Glutamatergic neuron (in vitro differentiated cells): ENCODE measurements at regions not wholly inside any gene's neighbourhood (a gene's known extent, or its start where the extent isn't known, plus 50 kb on each side); places are given as distances from the start of the nearest gene placed in this dataset.

Source experiments
- DNase-seq: peaks from one replicate; pipeline ENCODE4 v3.0.0; 2022
- H3K27ac Mint-ChIP-seq: one replicate; pipeline ENCODE4 v1.8.0; 2020; ENCODE audit warnings: mild to moderate bottlenecking, mixed read lengths, inconsistent platforms; ENCODE audit not compliant: unreplicated experiment
- H3K27me3 Mint-ChIP-seq: one replicate; pipeline ENCODE4 v1.8.0; 2020; ENCODE audit warnings: mild to moderate bottlenecking, moderate library complexity, mixed read lengths, inconsistent platforms; ENCODE audit not compliant: unreplicated experiment
- H3K36me3 Mint-ChIP-seq: one replicate; pipeline ENCODE4 v1.8.0; 2020; ENCODE audit warnings: mild to moderate bottlenecking, mixed read lengths, inconsistent platforms; ENCODE audit not compliant: unreplicated experiment
- H3K4me1 Mint-ChIP-seq: one replicate; pipeline ENCODE4 v1.8.0; 2020; ENCODE audit warnings: mild to moderate bottlenecking, low read depth, mixed read lengths, inconsistent platforms; ENCODE audit not compliant: unreplicated experiment
- H3K4me3 Mint-ChIP-seq: one replicate; pipeline ENCODE4 v1.8.0; 2020; ENCODE audit warnings: mild to moderate bottlenecking, mixed read lengths, inconsistent platforms; ENCODE audit not compliant: unreplicated experiment
- H3K9me3 Mint-ChIP-seq: one replicate; pipeline ENCODE4 v1.8.0; 2020; ENCODE audit warnings: mild to moderate bottlenecking, moderate library complexity, mixed read lengths, inconsistent platforms; ENCODE audit not compliant: unreplicated experiment
- TF ChIP-seq, protein P1 (sequence below): fragments of 200-600 bp; sonication (generic); IDR thresholded peaks from one replicate; pipeline ENCODE4 v1.5.0; 2021; ENCODE audit not compliant: partially characterized antibody, unreplicated experiment

DNA sequence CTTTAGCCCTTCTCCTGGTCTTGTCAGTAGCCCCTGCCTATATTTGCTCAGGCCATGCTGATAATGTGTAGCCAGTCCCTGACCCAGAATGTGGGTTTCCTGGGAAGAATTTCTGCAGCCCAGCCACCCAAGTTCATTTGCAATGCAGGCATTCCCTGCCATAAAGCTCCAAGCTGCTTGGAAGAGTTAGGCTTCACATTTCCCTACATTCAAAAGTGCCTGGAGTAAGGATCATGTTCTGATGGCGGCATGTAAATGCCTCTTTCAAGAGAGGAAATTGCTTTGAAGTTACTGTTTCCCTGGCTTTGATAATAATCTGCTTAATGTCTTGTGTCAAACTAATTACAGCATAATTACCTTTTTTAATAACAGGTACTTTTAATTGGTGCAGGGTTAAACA lies 266.1 kb downstream of the MIAT start:
- Mint-ChIP-seq H3K27me3 (peaks cover 2% of the 10 kb centered on the region), H3K36me3 (no peaks in the 10 kb centered on the region), H3K9me3 (no peaks in the 10 kb centered on the region), H3K27ac (no peak overlapping the region), H3K4me3 (no peak overlapping the region), H3K4me1 (peaks cover 2% of the 10 kb centered on the region)
- TF ChIP-seq, protein P1, sequence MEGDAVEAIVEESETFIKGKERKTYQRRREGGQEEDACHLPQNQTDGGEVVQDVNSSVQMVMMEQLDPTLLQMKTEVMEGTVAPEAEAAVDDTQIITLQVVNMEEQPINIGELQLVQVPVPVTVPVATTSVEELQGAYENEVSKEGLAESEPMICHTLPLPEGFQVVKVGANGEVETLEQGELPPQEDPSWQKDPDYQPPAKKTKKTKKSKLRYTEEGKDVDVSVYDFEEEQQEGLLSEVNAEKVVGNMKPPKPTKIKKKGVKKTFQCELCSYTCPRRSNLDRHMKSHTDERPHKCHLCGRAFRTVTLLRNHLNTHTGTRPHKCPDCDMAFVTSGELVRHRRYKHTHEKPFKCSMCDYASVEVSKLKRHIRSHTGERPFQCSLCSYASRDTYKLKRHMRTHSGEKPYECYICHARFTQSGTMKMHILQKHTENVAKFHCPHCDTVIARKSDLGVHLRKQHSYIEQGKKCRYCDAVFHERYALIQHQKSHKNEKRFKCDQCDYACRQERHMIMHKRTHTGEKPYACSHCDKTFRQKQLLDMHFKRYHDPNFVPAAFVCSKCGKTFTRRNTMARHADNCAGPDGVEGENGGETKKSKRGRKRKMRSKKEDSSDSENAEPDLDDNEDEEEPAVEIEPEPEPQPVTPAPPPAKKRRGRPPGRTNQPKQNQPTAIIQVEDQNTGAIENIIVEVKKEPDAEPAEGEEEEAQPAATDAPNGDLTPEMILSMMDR, result no peak
- DNase-seq, result no peak

DNA sequence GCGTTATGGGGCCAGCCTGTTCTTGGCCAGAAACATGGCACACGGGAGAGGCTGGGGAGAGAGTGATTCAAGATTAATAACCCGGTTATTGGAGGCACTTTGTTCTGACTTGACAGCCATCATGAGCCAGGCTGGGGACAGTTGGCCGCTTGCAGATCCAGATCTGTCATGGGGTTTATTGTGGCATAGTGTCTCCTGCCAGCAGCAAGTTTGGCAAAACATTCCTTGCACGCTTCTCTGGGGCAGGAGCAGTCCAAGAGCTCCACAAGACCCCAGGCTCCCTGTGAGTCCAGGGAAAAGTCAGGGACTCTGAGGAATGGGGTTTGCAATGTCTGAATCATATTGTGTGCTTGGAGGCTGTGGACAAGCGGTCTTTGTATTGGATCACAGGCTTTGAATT lies 270.4 kb downstream of the MIAT start:
- Mint-ChIP-seq H3K27me3 (peaks cover 4% of the 10 kb centered on the region), H3K9me3 (no peaks in the 10 kb centered on the region), H3K36me3 (no peaks in the 10 kb centered on the region), H3K27ac (no peak overlapping the region), H3K4me3 (no peak overlapping the region), H3K4me1 (no peaks in the 10 kb centered on the region)
- DNase-seq, result no peak
- TF ChIP-seq, protein P1, result no peak

DNA sequence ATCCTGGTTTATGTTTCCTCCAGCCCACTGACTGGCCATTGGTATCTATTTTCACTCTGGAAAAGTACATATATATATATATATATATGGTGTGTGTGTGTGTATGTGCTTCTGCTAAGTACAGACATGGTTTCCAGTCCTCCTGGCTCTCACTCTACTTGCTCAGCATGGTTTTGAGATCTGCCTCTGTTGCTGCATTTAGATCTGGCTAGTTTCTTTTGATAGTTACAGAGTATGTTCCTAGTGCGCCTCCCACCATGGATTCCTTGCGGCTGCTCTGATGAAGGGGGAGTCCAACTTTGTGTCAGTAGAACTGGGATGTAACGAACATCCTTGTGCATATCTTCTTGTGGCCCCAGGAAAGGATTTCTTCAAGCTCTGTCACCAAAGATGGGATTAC lies 274.1 kb downstream of the MIAT start:
- H3K4me1 Mint-ChIP-seq, result no peaks in the 10 kb centered on the region
- TF ChIP-seq, protein P1, result no peak
- peaks cover 2% of the 10 kb centered on the region for H3K27me3 Mint-ChIP-seq
- no peak overlapping the region for H3K4me3 Mint-ChIP-seq
- no peak for DNase-seq
- no peak overlapping the region for H3K27ac Mint-ChIP-seq
- peaks cover 5% of the 10 kb centered on the region for H3K9me3 Mint-ChIP-seq
- no peaks in the 10 kb centered on the region for H3K36me3 Mint-ChIP-seq

DNA sequence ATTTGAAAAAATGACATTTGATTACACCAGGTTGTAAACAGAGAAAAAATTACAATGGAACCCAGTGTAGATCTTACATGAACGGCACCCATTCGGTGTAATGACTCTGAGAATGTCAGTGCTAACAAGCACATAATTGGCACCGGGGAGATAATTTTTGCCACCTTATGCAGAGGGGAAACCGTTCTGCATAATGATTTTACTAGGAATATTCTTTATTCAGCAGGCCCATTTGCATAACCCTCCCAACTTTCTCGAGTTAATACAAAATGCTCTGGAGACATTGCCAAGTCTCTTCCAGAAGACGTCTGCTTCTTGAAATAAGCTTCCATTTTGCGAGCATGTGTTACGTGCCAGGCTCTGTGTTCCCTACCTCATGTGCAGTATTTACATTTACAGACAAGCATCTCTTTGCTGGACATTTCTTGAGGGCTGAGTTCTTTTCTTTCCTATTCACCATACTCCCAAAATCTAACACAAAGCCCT lies 275.8 kb downstream of the MIAT start:
- TF ChIP-seq, protein P1, result no peak
- no peak for DNase-seq
- peaks cover 2% of the 10 kb centered on the region for H3K27me3 Mint-ChIP-seq
- H3K27ac Mint-ChIP-seq, result no peak overlapping the region
- H3K4me1 Mint-ChIP-seq, result no peaks in the 10 kb centered on the region
- H3K4me3 Mint-ChIP-seq, result no peak overlapping the region
- H3K36me3 Mint-ChIP-seq, result peaks cover 10% of the 10 kb centered on the region
- H3K9me3 Mint-ChIP-seq, result peaks cover 5% of the 10 kb centered on the region

DNA sequence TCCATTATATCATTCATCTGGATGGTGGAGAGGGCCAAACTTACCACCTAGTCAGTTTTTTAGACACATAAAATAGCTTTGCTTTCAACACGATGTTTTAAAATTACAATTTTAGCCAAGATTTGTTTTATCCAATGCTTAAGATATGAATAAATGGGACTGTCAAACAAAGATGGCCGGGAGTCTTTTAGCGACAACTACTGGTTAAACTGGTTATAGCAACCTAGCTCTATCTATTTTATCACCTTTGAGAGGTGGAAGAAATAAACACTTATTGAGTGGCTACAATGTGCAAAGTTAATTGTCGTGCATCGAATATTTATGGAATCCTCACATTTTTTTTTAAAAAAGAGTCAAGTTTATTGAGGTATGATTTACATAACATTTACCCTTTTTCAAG lies 279.8 kb downstream of the MIAT start:
- peaks cover 6% of the 10 kb centered on the region for H3K9me3 Mint-ChIP-seq
- no peak for DNase-seq
- H3K27me3 Mint-ChIP-seq, result peaks cover 7% of the 10 kb centered on the region
- H3K27ac Mint-ChIP-seq, result no peak overlapping the region
- peaks cover 10% of the 10 kb centered on the region for H3K36me3 Mint-ChIP-seq
- TF ChIP-seq, protein P1, result no peak
- H3K4me1 Mint-ChIP-seq, result peaks cover 5% of the 10 kb centered on the region
- no peak overlapping the region for H3K4me3 Mint-ChIP-seq
